Small intestine (tissue), 7 donors: ENCODE measurements at regions not wholly inside any gene's neighbourhood (a gene's known extent, or its start where the extent isn't known, plus 50 kb on each side); places are given as distances from the start of the nearest gene placed in this dataset.

Experiments used
- DNase-seq, 2 donors: peaks; one replicate each; pipeline versions ENCODE4 v3.0.0 to v3.0.0-alpha.2; 2013
- FAIRE-seq: peaks from 2 replicates; lab custom pipeline; 2012; peaks lifted over from hg19 to GRCh38; lab: Jason Lieb, UNC
- H3K27ac ChIP-seq, 3 donors: one replicate each; pipeline ENCODE4 v1.5.1; 2013; ENCODE audit warnings: low read length in 2 of 3, mild to moderate bottlenecking in 2 of 3, control low read depth in 1 of 3, inconsistent platforms in 1 of 3, low read depth in 1 of 3, moderate library complexity in 1 of 3
- H3K27me3 ChIP-seq, 3 donors: one replicate each; pipeline ENCODE4 v1.6.1; 2013; ENCODE audit warnings: low read length in 3 of 3, inconsistent platforms in 1 of 3; ENCODE audit not compliant: control insufficient read depth in 3 of 3, insufficient read depth in 3 of 3
- H3K36me3 ChIP-seq, 3 donors: one replicate each; pipeline ENCODE4 v1.6.1; 2013; ENCODE audit warnings: low read length in 3 of 3, inconsistent platforms in 1 of 3, low read depth in 1 of 3, mild to moderate bottlenecking in 1 of 3, moderate library complexity in 1 of 3; ENCODE audit not compliant: control insufficient read depth in 3 of 3, insufficient read depth in 2 of 3
- H3K4me1 ChIP-seq, 3 donors: one replicate each; pipeline ENCODE4 v1.6.1; 2013; ENCODE audit warnings: low read length in 2 of 3, inconsistent platforms in 1 of 3, low read depth in 1 of 3, mild to moderate bottlenecking in 1 of 3, moderate library complexity in 1 of 3; ENCODE audit not compliant: control insufficient read depth in 3 of 3, insufficient read depth in 2 of 3
- H3K4me3 ChIP-seq, 3 donors: one replicate each; pipeline ENCODE4 v1.5.1; 2013; ENCODE audit warnings: low read length in 3 of 3, control low read depth in 1 of 3, inconsistent platforms in 1 of 3, low read depth in 1 of 3, mild to moderate bottlenecking in 1 of 3, moderate library complexity in 1 of 3
- H3K9me3 ChIP-seq, 2 donors: one replicate each; pipeline ENCODE4 v1.6.1; 2013; ENCODE audit warnings: low read depth in 1 of 2, low read length in 1 of 2; ENCODE audit not compliant: control insufficient read depth in 2 of 2, insufficient read depth in 1 of 2
- WGBS, 3 donors: extraction: QIAGEN DNeasy Blood & Tissue Kit; methylation state at CpG; one replicate each; pipeline ENCODE4 v1.1.7; 2013; 5-methylcytosine and 5-hydroxymethylcytosine counted together
- donor health status: healthy with polysubstance abuse.
- donor health status: control.
- donor health status: control.
- donor health status: Bipolar disorder and iron deficiency.
- donor health status: healthy.

DNA sequence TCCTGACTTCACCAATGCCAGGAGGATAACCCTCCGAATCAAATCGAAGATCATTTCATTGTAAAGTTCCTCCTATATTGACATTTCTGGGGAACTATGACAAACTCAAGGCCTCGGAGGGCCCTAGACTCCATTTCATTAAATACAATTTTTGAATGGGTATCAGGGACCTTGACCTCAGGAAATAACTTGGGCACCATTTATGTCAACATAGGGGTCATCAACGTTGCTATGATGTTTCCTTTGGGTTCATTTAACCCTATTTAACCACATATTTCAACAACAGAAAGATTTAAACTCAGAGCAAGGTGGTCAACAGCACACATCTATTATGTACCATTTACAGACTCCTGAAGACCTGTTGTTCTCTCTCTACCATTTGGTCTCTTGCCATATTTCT, 395.1 kb downstream of the TRIML1 start:
- FAIRE-seq, result no peak

DNA sequence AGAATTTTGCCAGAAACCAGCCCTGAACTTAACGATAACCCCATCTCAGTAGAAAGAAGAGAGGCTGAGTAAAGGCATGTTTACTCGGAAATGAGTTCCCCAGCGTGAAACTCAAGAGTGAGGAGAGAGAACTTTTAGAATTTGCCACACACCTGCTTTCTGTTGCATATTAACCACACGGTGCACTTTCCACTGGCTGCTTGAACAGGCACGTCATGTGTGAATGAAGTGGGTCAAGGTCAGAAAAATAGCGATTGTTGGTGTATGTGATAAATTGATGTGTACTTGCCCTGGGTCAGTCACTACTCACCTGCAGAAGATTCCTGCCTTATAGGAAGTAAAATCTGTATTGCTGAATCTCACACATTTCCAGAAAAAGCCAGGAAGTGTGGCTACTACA, 395.7 kb downstream of the TRIML1 start:
- 14 to 61% (median 27%) methylated on average over 6 of the region's 6 CpGs for WGBS, 3 donors
- no peak overlapping the region for H3K27ac ChIP-seq
- no peak for FAIRE-seq

More for the DNA sequence above, 395.1 kb downstream of the TRIML1 start:
- WGBS, 3 donors, result 65 to 73% (median 65%) methylated on average over 4 of the region's 4 CpGs
- Histone ChIP-seq H3K9me3 (peaks cover 0 to 4% of the 10 kb centered on the region in 2 donors), H3K36me3 (no peaks in the 10 kb centered on the region), H3K27me3 (no peaks in the 10 kb centered on the region), H3K4me3 (no peak overlapping the region), H3K4me1 (peaks cover 0 to 4% (median 0%) of the 10 kb centered on the region in 3 donors), H3K27ac (no peak overlapping the region)
- no peak for DNase-seq

GRCh38 chr4:188536826-188537225, 397.6 kb downstream of the TRIML1 start:
- Histone ChIP-seq H3K27me3 (no peaks in the 10 kb centered on the region), H3K4me1 (peaks cover 0 to 4% (median 0%) of the 10 kb centered on the region in 3 donors), H3K9me3 (no peaks in the 10 kb centered on the region), H3K36me3 (no peaks in the 10 kb centered on the region), H3K27ac (no peak overlapping the region), H3K4me3 (no peak overlapping the region)
- no peak for FAIRE-seq
- 25 to 74% (median 58%) methylated on average over 10 of the region's 10 CpGs for WGBS, 3 donors
- DNase-seq, result peak in 1 of 2 donors; percentile 70

More for the DNA sequence above, 395.7 kb downstream of the TRIML1 start:
- H3K27me3 ChIP-seq, result no peaks in the 10 kb centered on the region
- peak; percentile 1 to 73 for DNase-seq
- peaks cover 0 to 4% (median 0%) of the 10 kb centered on the region in 3 donors for H3K4me1 ChIP-seq
- no peaks in the 10 kb centered on the region for H3K36me3 ChIP-seq
- peaks cover 0 to 4% of the 10 kb centered on the region in 2 donors for H3K9me3 ChIP-seq
- H3K4me3 ChIP-seq, result no peak overlapping the region

GRCh38 chr4:188550296-188550695, 411.1 kb downstream of the TRIML1 start:
- DNase-seq, result no peak
- no peaks in the 10 kb centered on the region for H3K36me3 ChIP-seq
- no peak for FAIRE-seq
- no peak overlapping the region for H3K4me3 ChIP-seq
- no peaks in the 10 kb centered on the region for H3K9me3 ChIP-seq
- H3K4me1 ChIP-seq, result no peaks in the 10 kb centered on the region
- H3K27ac ChIP-seq, result no peak overlapping the region
- 47 to 83% (median 80%) methylated on average over 10 of the region's 10 CpGs for WGBS, 3 donors
- no peaks in the 10 kb centered on the region for H3K27me3 ChIP-seq

DNA sequence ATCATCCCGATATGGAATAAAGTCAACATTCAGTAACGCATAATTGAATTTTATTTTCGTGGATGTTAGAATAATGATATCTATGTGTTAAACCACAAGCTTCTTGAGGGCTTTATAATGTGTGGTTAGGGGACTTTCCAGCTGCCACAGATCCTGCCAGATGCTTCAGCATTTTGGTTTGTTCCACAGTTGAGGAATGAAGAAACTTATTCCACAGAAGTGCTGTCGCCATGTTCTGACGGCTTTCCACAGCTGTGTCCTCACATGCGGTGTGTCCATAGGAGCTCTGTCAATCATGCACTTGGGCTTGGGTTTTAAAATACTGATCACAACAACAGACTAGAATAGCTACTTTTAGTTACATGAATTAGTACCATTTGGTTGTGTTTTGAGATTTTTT, 411.9 kb downstream of the TRIML1 start:
- no peaks in the 10 kb centered on the region for H3K4me1 ChIP-seq
- no peaks in the 10 kb centered on the region for H3K36me3 ChIP-seq
- 66 to 71% (median 70%) methylated on average over 6 of the region's 6 CpGs for WGBS, 3 donors
- H3K27ac ChIP-seq, result no peak overlapping the region
- H3K27me3 ChIP-seq, result no peaks in the 10 kb centered on the region
- DNase-seq (no peak), FAIRE-seq (no peak)
- no peaks in the 10 kb centered on the region for H3K9me3 ChIP-seq
- H3K4me3 ChIP-seq, result no peak overlapping the region

GRCh38 chr4:188552741-188553275, 413.6 kb downstream of the TRIML1 start:
- Histone ChIP-seq H3K4me3 (no peak overlapping the region), H3K27ac (no peak overlapping the region), H3K27me3 (no peaks in the 10 kb centered on the region), H3K36me3 (no peaks in the 10 kb centered on the region), H3K9me3 (no peaks in the 10 kb centered on the region), H3K4me1 (no peaks in the 10 kb centered on the region)
- DNase-seq (no peak), FAIRE-seq (no peak)
- WGBS, 3 donors, result 65 to 71% (median 65%) methylated on average over 2 of the region's 2 CpGs

DNA sequence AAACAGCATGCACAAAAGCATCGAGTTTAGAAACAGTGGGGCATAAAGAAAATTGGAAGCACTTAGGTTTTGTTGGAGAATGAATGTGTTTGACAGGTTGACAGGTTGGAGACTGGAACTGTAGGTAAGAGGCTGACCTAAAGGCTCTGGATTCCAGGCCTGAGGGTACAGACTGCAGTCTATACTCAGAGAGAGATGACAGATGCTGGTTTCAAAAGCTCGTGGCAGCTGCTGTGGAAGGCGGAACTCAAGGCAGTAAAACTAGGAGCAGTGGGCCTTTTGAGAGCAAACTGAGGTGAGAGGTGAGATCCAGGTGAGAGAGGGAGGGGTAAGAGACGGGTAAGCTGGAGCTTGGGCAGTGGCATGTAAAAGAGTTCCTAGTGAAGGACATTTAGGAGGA, 415.2 kb downstream of the TRIML1 start:
- Histone ChIP-seq H3K27me3 (no peaks in the 10 kb centered on the region), H3K27ac (no peak overlapping the region), H3K9me3 (no peaks in the 10 kb centered on the region), H3K4me1 (no peaks in the 10 kb centered on the region), H3K4me3 (no peak overlapping the region), H3K36me3 (no peaks in the 10 kb centered on the region)
- no peak for DNase-seq
- 55 to 67% (median 61%) methylated on average over 4 of the region's 4 CpGs for WGBS, 3 donors
- no peak for FAIRE-seq

- FAIRE-seq (no peak), DNase-seq (no peak)
- Histone ChIP-seq H3K27me3 (no peaks in the 10 kb centered on the region), H3K4me1 (no peaks in the 10 kb centered on the region), H3K4me3 (no peak overlapping the region), H3K9me3 (no peaks in the 10 kb centered on the region), H3K27ac (no peak overlapping the region), H3K36me3 (no peaks in the 10 kb centered on the region)
- WGBS, 3 donors, result 31 to 58% (median 49%) methylated on average over 3 of the region's 3 CpGs
Observed at GRCh38 chr4:188573104-188573503, 433.9 kb downstream of the TRIML1 start.

DNA sequence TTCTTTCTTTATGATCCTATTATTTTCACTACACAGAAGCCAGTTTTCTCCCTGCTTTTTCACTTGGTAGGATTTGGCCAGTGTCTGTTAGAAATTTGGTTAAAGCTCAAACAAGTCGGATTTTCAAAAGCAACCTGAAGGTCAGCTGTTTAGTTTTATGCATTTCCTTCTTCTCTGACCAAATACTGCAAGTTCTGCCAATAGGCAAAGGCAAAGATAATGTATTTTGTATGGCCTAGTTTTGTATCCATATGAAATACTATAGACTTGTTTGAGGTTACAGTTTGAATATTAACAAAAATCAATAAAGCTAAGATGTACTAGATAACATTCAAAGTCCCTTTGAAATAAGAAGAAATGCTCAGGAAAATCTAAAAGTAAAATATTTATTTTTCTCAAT, 439.4 kb downstream of the TRIML1 start:
- Histone ChIP-seq H3K27ac (no peak overlapping the region), H3K9me3 (no peaks in the 10 kb centered on the region), H3K27me3 (no peaks in the 10 kb centered on the region), H3K4me3 (no peak overlapping the region), H3K36me3 (no peaks in the 10 kb centered on the region), H3K4me1 (no peaks in the 10 kb centered on the region)
- 13 to 44% (median 17%) methylated on average over 1 of the region's 1 CpG for WGBS, 3 donors
- DNase-seq (no peak), FAIRE-seq (no peak)
